GM19438 (cell line): ENCODE measurements at regions not wholly inside any gene's neighbourhood (a gene's known extent, or its start where the extent isn't known, plus 50 kb on each side); places are given as distances from the start of the nearest gene placed in this dataset.
"Not testable (repeated sequence)": the region's sequence is repeated elsewhere in the genome, so short reads cannot be mapped to it uniquely, and the experiment has no call there.

Source experiments
- ATAC-seq: cut with Tn5 transposase; IDR thresholded peaks from one replicate; pipeline ENCODE4 v1.9.1; 2021; ENCODE audit warnings: low read depth; ENCODE audit not compliant: unreplicated experiment

DNA sequence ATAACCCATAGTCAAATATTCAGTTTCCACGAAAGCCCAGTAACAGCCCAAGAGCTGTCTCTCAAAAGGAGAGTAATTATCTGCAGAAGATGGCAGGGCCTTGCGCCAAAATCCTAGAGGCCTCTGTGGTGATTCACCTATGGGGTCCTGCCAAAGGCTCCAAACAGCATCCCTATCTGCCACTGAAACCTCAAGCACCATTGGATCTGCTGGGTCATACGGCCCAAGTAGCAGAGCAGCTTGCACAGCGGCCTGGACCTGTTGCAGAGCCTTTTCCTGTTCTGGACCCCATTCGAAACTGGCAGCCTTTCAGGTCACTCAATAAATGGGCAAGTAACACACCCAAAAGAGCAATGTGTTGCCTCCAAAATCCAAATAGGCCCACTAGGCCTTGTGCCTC, 183.2 kb upstream of the IPO5 start:
- ATAC-seq = not testable (repeated sequence)

DNA sequence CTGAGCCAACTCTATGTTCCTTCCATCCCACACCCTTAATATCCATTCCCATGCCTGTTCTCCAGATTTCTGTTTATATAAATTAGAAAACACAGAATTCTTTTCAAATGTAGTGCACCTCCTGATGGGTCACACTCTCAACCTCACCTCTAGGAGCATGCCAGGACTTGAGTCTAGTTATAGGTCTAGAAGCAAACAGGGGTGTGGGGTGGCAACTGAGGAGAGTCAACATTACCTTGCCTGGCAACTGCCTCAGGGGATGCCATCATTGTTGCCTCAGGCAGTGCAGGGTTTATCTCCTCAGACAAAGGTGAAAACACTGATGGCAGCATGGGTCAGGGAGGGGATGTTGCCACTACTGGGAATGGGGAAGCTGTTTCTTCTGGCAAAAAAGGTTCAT, 181.0 kb upstream of the IPO5 start:
- not testable (repeated sequence) for ATAC-seq

DNA sequence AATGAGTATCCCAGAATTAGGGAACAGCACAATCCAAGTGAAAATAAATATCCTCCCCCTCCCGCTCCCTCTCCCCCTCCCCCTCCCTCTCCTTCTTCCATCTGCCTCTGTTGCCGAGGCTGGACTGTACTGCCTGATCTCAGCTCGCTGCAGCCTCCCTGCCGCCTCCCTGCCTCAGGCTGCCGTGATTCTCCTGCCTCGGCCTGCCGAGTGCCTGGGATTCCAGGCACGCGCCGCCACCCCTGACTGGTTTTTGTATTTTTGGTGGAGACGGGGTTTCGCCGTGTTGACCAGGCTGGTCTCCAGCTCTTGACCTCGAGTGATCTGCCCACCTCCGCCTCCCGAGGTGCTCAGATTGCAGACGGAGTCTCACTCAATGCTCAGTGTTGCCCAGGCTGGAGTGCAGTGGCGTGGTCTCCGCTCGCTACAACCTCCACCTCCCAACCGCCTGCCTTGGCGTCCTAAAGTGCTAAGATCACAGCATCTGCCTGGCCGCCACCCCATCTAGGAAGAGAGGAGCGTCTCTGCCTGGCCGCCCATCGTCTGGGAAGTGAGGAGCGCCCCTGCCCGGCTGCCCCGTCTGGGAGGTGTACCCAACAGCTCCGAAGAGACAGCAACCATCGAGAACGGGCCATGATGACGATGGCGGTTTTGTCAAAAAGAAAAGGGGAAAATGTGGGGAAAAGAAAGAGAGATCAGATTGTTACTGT, 178.9 kb upstream of the IPO5 start:
- ATAC-seq = not testable (repeated sequence)

DNA sequence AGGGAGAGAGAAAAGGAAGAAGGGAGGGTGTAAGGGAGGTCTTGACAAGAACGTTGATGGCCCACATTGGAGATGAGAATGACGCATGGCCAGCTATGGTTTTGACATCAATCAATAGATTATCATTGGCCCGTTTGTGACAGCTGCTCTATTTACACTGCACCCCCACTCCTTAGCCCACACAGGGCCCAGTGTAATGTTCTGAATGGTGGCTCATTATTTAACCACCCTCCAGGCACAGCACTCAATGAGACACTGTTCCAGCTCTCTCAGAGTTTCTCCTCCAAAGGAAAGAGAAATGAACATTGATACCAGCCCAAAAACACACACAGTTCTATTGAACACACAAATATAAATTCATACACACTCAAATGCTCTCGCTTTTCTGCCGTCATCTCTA, 173.0 kb upstream of the IPO5 start:
- ATAC-seq = no peak

DNA sequence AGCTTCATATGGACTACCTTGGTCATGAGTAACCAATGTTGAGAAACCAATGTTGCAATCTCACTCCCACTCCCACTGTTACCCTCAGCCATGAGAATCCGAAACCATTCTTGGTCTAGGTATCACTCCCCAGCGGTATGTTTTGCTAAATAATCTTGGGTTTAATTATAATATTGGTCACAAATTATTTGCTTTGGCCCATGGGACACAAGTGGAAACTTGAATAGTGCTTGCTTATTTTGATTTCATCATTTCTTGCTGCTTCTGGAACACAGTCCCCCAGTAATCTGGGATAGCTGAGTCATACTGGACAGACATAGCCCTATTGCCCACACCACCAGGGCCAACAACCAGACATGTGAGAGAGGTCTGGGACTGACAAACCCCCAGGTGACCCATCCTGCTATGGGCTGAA, 171.6 kb upstream of the IPO5 start:
- no peak for ATAC-seq

DNA sequence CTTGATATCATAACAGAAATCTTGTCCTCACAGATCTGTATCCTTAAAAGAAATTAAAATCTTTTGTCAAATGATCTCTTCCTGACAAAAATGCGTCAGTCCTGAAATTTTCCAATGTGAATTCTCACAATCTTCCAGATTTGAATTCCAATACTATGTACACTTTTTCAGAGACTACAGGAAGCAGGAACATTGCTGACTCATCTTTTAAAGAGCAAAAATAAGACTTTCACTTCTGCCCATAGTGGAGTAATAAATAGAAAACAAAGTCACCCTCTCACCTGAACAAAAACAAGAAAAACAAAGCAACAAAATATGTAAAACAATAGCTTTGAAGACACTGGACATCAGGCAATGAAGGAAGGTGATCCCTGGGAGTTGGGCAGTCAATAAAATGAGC, 167.0 kb upstream of the IPO5 start:
- no peak for ATAC-seq

DNA sequence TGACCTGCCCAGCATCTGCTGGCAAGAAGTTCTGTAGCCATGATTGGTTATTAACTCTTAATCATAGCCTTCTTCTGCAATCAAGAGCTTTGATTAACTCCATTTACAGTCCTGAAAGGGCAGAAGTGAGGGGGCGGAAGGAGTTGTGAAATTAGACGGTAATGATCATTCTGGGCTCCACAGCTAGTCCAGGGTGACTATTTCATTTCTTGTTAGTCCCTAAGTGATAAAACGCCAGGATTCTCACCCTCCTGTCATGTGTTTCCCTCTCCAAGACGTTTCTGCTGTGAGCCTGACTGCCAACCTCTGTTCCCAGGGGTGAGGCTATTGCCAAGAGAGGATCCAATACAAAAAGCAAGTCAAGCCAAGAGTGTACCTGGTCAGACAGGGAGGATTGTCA, 155.9 kb upstream of the IPO5 start:
- ATAC-seq = no peak

DNA sequence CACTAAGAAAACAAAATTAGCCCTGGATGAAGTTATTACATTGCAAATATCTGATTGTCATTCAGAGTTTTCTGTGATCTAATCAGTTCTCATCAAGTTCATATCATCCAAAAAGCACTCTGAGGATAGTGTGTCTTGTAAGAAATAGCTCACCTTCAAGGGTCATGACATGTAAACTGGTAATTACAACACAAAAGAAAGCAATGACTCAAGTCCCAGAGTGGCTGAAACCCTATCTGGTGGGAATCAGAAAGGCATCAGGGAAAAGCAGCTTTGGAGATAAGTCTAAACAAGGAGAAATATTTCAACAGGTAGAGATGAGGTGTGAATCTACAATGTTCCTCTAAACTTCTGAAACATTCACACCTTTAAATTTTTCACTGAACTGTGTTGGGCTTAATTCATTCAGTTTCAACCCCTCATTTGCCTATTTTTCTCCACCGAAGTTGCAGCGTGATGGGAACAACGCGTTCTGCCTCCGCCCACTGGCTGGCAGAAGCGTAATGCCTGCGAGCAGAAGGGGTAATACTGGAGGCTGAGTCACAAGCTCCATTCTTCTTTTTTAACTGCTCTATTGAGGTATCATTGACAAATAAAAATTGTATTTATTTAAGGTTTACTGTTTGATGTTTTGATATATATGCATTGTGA, 155.2 kb upstream of the IPO5 start:
- ATAC-seq = no peak

DNA sequence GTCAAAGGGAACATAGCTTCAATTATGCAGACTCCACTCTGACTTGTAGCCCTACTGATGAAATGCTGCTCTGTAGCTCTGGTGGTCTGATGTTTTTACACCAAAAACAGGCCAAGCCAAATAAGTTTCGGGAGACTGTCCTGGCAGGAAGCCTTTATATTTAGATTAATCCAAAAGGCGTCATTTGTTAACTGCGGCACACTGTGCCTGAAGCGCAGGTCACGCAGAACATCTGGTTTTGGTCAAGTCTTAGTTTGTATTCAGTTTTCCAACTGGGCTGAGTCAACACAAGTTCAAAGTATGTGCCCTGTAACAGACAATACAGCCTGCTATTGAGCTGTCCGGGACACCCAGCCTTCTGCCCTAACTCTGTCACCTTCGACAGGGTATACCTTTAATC, 154.6 kb upstream of the IPO5 start:
- ATAC-seq = no peak

DNA sequence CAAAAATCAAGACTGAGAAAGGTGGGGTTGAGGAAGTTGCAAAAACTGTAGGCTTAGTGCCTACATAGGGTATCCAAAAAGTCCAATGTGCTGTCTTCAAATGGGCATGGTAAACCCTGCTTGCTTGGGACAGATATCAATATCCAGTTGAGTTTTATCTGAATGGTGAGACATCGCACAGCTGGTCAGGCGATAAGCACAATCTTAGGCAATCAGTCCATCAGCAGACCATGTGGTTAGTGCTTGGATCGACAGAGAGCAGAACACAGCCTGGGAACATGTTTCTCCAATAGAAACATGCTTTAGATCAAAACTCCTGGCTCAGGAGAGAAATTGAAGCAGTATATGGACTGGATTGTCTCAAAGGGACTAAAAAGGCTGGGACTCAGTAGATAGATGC, 151.3 kb upstream of the IPO5 start:
- no peak for ATAC-seq

DNA sequence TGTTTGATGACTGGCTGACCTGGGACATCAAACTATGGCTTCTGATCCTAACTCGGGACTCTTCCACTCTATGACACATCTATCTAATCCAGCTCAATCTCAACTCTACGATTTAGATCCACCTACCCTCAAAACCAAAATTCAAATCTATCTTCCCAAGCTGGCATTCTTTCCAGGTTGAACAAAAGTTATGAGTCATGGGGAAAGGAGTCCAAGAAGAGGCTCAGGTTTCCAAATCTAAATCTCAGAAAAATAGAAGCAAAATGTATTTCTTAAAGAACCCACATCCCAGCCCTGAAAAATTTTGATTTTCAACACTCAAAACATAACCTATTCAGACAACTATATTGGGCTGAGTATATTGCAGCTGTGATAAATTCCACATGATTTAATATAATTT, 143.9 kb upstream of the IPO5 start:
- ATAC-seq = no peak

DNA sequence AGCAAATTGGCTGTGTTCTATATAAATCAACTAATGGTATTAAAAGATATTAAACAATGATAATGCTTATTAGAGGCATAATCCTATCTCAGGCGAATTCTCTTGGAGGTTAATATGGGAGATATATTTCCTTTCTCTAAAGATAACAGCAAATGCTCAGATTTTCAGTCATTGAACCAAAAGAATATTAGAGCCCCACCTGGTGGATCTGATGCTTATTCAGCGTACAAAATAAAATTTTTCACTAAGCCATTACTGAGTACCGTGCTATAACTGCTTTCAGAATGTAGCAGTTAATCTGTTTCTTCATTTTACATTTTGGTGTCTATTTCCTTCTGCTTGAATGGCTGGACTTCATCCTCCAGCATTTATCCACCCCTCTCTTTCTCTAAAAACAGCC, 143.3 kb upstream of the IPO5 start:
- no peak for ATAC-seq

DNA sequence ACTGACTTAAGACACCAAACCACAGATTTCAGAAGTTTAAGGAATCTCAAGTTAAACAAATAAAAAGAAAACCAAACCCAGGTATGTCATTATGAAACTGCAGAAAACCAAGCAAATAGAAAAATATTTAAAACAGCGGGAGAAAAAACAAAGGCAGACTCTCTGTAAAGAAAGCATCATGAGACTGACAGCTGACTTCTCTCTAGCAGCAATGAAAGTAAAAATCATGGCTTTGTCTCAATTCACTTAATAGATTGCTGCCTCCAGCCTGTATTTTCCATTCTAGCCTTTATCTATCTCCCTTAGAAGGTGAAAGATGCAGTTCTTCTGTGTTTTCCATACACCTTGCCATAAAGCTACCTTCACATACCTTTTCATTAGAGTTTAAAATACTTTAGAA, 131.1 kb upstream of the IPO5 start:
- no peak for ATAC-seq

DNA sequence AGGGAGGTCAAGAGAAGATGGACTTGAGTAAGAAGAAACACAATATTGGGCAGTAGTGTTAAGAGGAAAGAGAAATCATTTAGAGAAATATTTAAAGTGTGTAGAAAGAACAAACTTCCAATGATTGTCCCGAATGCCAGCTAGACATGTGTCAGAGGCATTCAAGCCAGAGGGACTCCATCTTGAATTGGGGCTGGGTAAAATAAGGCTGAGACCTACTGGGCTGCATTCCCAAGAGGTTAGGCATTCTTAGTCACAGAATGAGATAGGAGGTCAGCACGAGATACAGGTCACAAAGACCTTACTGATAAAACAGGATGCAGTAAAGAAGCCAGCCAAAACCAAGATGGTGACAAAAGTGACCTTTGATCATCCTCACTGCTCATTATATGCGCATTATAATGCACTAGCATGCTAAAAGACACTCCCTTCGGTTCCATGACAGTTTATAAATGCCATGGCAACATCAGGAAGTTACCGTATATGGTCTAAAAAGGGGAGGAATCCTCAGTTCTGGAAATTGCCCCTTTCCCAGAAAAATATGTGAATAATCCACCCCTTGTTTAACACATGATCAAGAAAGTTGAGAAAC, 127.0 kb upstream of the IPO5 start:
- no peak for ATAC-seq

DNA sequence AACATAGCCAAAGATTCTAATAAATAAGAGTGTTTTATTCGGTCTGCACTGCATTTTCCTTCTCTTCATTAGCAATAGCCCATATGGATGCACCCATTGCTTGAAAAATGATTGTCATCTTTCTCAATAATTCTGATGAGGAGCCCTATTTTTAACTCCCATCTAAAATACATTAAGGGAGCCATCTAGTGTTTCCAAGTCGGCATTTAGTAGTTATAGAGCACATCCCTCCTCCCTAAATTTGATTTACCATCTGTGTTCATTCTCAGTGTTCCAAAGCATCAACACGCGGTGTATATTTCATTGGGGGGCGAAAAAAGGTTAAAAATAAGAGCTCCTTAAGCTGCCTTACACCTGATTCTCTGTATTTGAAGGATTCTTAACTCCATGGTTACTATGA, 119.2 kb upstream of the IPO5 start:
- ATAC-seq = no peak

DNA sequence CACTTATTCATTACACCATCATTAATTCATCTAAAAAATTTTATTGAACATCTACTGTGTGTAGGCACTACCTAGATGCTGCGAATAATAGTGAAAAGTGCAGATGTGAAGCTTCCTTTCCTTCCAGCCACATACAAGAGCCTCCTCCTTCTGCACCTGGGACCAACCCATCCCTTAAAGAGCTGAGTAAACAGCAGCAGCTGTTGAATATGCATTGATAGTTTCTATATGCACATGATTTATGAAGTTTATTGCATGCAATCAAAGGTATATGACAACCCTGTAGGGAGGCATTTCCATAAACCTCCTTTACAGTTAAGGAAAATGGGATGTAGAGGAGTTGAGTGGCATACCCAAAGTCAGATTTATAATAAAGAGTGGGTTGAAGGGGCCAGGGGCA, 110.3 kb upstream of the IPO5 start:
- no peak for ATAC-seq

DNA sequence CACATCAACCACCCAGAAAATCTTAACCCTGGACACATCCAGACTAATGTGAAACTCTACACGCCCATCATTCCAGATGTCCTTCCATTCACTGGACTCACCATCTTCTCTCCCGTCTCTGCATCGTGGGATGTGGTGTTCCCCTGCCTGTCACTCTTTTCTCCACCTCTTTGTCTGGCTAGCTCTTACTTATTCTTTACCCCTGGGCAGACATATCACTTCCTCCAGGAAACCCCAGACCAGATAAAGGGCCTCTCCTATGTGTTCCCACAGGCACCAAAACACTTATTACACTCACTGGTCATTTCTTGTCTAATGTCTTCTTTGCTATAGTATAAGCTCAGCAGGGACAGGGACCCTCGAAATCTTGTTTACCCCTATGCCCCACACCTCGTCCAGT, 109.3 kb upstream of the IPO5 start:
- ATAC-seq = no peak

DNA sequence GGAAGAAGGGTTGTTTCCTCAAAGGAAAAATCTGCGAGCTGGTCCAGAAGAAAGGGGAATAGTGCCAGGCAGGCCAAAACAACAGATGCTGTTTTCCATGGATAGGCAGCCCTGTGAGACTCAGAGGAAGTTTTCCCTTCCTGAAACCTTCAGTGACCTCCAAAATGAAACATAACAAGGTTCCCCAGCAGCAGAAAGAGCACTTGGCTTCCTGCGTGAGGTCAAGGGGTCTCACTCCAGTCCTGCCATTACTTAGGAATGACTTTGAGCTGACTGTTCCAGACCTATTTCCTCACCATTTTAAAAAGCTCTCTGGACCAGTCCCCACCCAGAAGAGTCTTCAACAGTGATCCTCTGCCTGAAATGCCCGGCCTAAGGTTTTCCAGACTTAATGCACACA, 104.6 kb upstream of the IPO5 start:
- ATAC-seq = no peak

DNA sequence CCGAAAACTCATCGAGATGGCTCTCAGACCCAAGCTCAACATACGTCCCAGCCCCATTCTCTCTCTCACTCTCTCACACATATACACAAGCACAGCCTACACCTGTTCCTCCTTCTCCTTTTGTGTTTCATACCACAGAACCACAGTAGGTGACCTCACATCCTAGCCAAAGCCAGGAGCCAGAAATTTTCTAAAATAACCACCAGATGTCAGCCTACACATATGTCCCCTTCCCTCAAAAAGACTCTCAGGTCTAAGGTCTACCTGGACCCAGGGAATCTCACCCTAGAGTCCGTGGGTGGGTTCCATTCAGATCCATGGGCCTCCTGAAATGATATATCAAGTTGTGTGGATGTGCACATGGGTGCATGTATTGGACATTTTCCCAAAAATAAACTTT, 104.2 kb upstream of the IPO5 start:
- peak; percentile 94 for ATAC-seq

DNA sequence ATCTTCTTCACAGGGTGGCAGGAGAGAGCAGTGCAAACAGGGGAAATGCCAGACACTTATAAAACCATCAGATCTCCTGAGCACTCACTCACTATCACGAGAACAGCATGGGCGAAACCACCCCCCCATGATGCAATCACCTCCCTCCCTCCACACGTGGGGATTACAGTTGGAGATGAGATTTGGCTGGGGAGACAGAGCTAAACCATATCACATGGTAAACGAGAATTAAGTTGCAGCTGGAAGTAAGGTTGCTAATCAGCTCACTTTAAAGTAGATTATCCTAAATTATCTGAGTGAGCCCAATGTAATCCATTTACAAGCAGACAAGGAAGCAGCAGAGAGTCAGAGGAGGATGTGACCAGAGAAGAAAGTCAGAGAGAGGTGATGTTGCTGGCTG, 102.2 kb upstream of the IPO5 start:
- ATAC-seq = no peak

DNA sequence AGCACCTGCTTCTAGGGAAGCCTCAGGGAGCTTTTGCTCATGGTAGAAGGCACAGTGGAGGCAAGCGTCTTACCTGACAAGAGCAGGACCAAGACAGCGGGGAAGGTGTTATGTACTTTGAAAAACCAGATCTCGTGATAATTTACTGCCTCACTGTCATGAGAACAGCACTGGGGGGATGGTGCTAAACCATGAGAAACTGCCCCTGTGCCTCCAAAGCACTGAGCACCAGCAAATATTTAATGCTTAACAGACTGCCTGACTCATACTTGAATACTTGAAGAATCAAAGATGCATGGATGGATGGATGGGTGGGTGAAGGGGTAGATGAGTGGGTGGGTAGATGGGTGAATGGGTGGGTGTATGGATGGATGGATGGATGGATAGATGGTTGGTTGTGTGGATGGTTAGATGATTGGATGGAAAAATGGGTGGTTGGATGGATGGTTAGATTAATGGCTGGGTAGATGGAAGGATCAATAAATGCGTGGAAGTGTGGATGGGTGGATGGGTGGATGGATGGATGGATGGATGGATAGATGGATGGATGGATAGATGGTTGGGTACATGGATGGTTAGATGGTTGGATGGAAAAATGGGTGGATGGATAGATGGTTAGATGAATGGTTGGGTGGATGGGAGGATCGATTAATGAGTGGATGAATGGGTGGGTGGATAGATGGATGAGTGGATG, 101.1 kb upstream of the IPO5 start:
- no peak for ATAC-seq

DNA sequence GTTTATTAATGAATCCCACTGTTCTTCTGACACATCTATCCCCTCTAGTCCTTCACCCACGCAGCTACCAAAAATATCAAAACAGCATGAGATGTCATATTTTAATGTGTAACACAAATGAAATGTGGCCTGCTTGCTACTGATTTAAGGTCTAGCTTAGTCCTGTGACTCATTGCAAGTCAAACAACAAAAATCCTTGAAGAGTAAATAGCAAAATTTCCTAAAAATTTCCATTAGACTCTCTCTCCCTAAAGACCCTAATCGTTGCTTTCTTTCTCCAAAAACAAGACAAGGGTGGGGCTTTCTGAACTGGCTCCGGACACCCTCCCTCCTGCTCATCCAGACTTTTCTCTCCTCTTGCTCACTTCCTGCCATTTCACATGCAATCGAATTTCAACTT, 99.9 kb upstream of the IPO5 start:
- no peak for ATAC-seq
